ENCODE measurements at regions not wholly inside any gene's neighbourhood (a gene's known extent, or its start where the extent isn't known, plus 50 kb on each side); places are given as distances from the start of the nearest gene placed in this dataset.

DNA sequence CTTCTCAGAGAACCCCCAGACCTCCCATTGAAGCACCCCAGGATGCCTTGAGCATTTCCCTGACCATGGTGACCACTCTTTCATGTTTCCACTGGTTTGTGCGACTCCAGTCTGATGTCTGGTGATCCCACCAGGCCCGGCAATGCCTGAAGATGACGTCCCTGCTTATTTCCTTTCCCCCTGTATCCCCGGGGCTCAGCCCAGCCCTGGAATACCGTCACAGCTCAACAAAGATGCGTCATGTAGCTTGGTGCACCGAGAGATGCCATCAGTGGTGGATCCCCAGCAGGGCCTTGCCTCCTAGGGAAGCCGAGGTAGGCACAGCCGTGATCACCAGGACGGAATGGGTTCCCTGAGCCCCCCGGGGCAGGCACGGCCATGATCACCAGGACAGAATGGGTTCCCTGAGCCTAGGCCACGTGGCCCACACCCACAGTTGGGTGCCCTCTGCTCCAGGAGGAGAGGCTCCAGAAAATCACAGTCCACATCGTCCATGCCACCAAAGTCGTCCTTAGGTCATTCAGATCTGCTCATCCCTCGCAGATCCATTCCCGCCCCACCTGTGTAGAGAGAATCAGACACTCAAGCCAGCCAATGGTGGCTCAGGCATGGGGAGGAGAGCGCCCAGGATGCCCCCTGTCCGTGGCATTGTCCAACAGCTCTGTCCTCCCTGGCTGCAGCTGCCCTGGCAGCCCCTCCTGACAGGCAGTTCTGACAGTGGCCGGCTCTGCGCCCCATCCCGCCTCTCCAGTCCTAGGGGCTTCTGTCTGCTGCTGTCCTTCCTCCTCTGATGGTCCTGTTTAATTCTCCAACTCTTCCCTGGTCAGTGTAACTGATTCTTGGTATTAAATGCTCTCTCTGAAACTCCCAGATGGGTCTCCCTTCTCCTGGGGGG lies 261.1 kb downstream of the RBFOX3 start:
- no peaks in the 10 kb centered on the region for H3K27me3 ChIP-seq (ENCODE audit: control insufficient read depth in 2 of 2, insufficient read depth in 2 of 2, low read length in 2 of 2)
- Mint-ChIP-seq H3K9me3 (peaks cover 0 to 32% (median 7%) of the 10 kb centered on the region in 11 donors), H3K27ac (peak overlapping the region in 1 of 9 donors; percentile 76), H3K4me1 (peaks cover 0 to 1% (median 0%) of the 10 kb centered on the region in 7 donors), H3K4me3 (no peak overlapping the region), H3K36me3 (peaks cover 0 to 9% (median 0%) of the 10 kb centered on the region in 5 donors), H3K27me3 (peaks cover 30 to 58% (median 52%) of the 10 kb centered on the region in 5 donors)
- ATAC-seq: no peak
- H3K27ac ChIP-seq (ENCODE audit: low read depth, low read length): no peak overlapping the region
- H3K36me3 ChIP-seq (ENCODE audit: control insufficient read depth in 2 of 3, insufficient read depth in 3 of 3, low read length in 3 of 3): no peaks in the 10 kb centered on the region
- DNase-seq: no peak
- intact Hi-C loops (cut with micrococcal nuclease): loop anchor here in 1 of 2 donors (10.0 kb wide), 1 partner anchor 65 kb away; no protein-coding TSS in a partner anchor
- ChIA-PET CTCF (no interaction called here), POLR2A (no interaction called here)
- no peak overlapping the region for H3K4me3 ChIP-seq (ENCODE audit: low read length)
- H3K4me1 ChIP-seq (ENCODE audit: control insufficient read depth in 2 of 2, insufficient read depth in 2 of 2, low read length in 2 of 2): no peaks in the 10 kb centered on the region
- no peaks in the 10 kb centered on the region for H3K9me3 ChIP-seq (ENCODE audit: control insufficient read depth in 2 of 3, low read length in 3 of 3)

DNA sequence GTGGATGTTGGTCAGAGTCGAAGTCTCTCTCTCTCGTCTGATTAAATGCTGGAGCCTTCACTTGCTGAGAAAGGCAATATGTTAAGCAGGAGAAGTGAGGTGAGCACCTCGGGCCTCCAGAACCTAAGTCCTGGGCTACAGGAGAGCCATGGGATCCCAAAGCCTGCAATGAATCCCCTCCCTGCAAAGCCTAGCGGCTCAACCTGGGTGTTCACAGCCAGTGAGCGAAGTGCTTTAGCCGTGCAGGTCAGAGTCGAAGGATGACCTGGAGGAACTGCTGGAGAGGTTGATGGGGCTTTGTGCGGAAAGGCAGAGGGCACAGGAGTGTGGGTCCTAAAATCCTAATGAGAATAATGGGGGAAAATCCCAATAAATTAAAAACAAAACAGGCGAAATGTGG lies 267.8 kb downstream of the ENGASE start:
- POLR2A ChIA-PET: no interaction called here
- CTCF ChIA-PET: no interaction called here
- Mint-ChIP-seq H3K27me3 (peaks cover 18 to 42% (median 33%) of the 10 kb centered on the region in 5 donors), H3K4me1 (no peaks in the 10 kb centered on the region), H3K36me3 (peaks cover 0 to 4% (median 0%) of the 10 kb centered on the region in 5 donors), H3K27ac (no peak overlapping the region), H3K9me3 (peaks cover 0 to 14% (median 4%) of the 10 kb centered on the region in 11 donors), H3K4me3 (no peak overlapping the region)
- intact Hi-C loops (cut with micrococcal nuclease): loop anchor here in 1 of 2 donors (10.0 kb wide), 1 partner anchor 58 kb away; no protein-coding TSS in a partner anchor
- Histone ChIP-seq H3K4me1 (ENCODE audit: control insufficient read depth in 2 of 2, insufficient read depth in 2 of 2, low read length in 2 of 2) (no peaks in the 10 kb centered on the region), H3K9me3 (ENCODE audit: control insufficient read depth in 2 of 3, low read length in 3 of 3) (no peaks in the 10 kb centered on the region), H3K27ac (ENCODE audit: low read depth, low read length) (no peak overlapping the region), H3K36me3 (ENCODE audit: control insufficient read depth in 2 of 3, insufficient read depth in 3 of 3, low read length in 3 of 3) (no peaks in the 10 kb centered on the region), H3K4me3 (ENCODE audit: low read length) (no peak overlapping the region), H3K27me3 (ENCODE audit: control insufficient read depth in 2 of 2, insufficient read depth in 2 of 2, low read length in 2 of 2) (no peaks in the 10 kb centered on the region)
- ATAC-seq (no peak), DNase-seq (no peak)

DNA sequence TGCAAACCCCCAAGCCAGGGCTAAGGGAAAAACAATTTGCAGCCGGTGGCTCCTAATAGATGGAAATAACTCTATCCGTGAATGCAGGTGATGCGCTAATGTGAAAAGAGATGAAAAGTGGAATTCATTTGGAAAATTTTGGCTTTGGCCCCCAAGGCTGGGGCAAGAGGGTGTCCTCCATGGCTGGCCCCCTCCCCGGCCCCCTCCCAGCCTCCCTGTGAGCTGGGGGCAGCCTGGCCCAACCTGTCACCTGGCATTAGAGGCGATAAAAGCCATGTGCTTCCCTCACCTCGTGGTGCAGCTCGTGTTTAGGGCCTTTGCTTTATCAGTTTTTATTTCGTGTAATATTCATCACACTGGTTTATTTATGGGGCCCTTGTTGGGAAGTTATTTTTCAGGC lies 267.2 kb downstream of the ENGASE start:
- Histone ChIP-seq H3K36me3 (ENCODE audit: control insufficient read depth in 2 of 3, insufficient read depth in 3 of 3, low read length in 3 of 3) (no peaks in the 10 kb centered on the region), H3K27me3 (ENCODE audit: control insufficient read depth in 2 of 2, insufficient read depth in 2 of 2, low read length in 2 of 2) (no peaks in the 10 kb centered on the region), H3K4me3 (ENCODE audit: low read length) (no peak overlapping the region), H3K27ac (ENCODE audit: low read depth, low read length) (no peak overlapping the region), H3K9me3 (ENCODE audit: control insufficient read depth in 2 of 3, low read length in 3 of 3) (no peaks in the 10 kb centered on the region), H3K4me1 (ENCODE audit: control insufficient read depth in 2 of 2, insufficient read depth in 2 of 2, low read length in 2 of 2) (no peaks in the 10 kb centered on the region)
- Mint-ChIP-seq H3K36me3 (peaks cover 0 to 4% (median 0%) of the 10 kb centered on the region in 5 donors), H3K4me3 (no peak overlapping the region), H3K27ac (no peak overlapping the region), H3K27me3 (peaks cover 12 to 45% (median 28%) of the 10 kb centered on the region in 5 donors), H3K4me1 (no peaks in the 10 kb centered on the region), H3K9me3 (peaks cover 0 to 14% (median 4%) of the 10 kb centered on the region in 11 donors)
- ATAC-seq (no peak), DNase-seq (no peak)
- POLR2A ChIA-PET: no interaction called here
- CTCF ChIA-PET: no interaction called here
- intact Hi-C loops (cut with micrococcal nuclease): loop anchor here in 1 of 2 donors (10.0 kb wide), 1 partner anchor 57 kb away; no protein-coding TSS in a partner anchor

DNA sequence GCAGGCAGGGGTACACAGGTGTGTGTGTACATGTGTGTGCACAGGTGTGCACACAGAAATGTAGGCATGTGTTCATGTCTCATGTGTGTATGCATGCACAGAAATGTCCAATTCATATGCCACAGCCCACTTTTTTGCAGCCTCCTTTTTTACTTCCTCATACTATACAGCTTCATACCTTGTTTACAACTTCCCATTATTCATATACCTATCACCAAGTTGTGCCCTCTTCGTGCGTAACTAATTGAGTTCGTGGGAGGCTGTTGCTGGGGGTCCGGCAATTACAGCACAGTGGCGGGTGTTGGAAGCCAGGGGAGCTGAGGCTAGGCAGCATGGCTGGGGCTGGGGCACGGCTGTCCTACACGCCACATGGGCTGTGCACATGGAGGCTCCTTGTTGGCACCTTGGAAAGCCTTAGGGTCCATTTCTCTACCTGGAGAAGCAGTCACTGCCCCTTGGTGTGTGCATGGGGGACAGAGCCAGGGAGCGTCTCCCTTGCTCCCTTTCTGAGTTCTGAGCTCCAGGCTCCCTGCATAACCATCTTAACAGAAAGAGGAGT lies 266.7 kb downstream of the ENGASE start:
- H3K27ac ChIP-seq (ENCODE audit: low read depth, low read length): no peak overlapping the region
- no peaks in the 10 kb centered on the region for H3K36me3 ChIP-seq (ENCODE audit: control insufficient read depth in 2 of 3, insufficient read depth in 3 of 3, low read length in 3 of 3)
- H3K27me3 Mint-ChIP-seq: peaks cover 9 to 45% (median 25%) of the 10 kb centered on the region in 5 donors
- ATAC-seq (no peak), DNase-seq (no peak)
- H3K9me3 Mint-ChIP-seq: peaks cover 0 to 12% (median 4%) of the 10 kb centered on the region in 11 donors
- H3K4me3 ChIP-seq (ENCODE audit: low read length): no peak overlapping the region
- ChIA-PET CTCF (no interaction called here), POLR2A (no interaction called here)
- H3K4me1 Mint-ChIP-seq: no peaks in the 10 kb centered on the region
- no peaks in the 10 kb centered on the region for H3K27me3 ChIP-seq (ENCODE audit: control insufficient read depth in 2 of 2, insufficient read depth in 2 of 2, low read length in 2 of 2)
- intact Hi-C loops (cut with micrococcal nuclease): loop anchor here in 1 of 2 donors (10.0 kb wide), 1 partner anchor 56 kb away; no protein-coding TSS in a partner anchor
- H3K4me3 Mint-ChIP-seq: no peak overlapping the region
- peaks cover 0 to 4% (median 0%) of the 10 kb centered on the region in 5 donors for H3K36me3 Mint-ChIP-seq
- H3K9me3 ChIP-seq (ENCODE audit: control insufficient read depth in 2 of 3, low read length in 3 of 3): no peaks in the 10 kb centered on the region
- no peaks in the 10 kb centered on the region for H3K4me1 ChIP-seq (ENCODE audit: control insufficient read depth in 2 of 2, insufficient read depth in 2 of 2, low read length in 2 of 2)
- H3K27ac Mint-ChIP-seq: no peak overlapping the region

DNA sequence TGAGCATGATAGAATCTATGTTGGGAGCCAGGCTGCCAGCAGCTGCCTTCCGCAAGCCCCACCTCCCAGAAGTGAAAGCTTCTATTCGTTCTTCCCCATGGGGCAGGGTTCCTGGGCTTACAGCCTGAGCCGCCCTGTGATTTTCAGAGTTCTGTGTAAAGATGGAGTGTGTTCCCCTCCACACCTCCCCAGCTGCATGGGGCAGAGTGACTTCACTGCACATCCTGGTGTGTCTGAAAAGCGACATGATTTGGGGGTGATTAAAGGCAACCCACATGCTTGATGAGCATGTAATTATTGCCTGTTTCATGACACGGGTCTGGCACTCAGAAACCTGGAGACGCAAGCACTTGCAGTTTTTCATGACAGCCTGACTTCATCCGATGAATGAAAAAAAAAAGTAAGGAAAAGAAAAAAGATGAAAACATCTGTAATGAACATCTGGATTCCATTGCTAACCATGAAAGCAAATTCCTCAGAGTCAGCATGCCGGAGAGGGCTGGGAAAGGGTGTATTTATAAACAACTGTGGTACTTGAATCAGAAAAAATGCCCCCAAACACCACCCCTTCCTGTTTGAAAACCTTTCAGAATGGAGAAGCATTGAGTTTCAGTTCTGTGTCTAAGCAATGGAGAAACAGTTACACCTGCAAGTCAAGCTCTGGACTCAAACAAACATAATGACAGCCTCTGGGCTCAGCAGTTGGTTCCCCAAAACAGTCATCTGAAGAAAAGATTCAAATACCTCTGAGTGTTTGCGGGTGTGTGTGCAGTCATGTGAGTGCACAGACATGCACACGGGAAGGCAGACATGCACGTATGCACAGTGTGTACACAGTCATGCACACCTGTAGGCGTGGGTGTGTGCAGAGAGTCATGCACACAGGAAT lies 266.0 kb downstream of the ENGASE start:
- CTCF ChIA-PET: no interaction called here
- no peak overlapping the region for H3K27ac Mint-ChIP-seq
- Histone ChIP-seq H3K4me3 (ENCODE audit: low read length) (no peak overlapping the region), H3K4me1 (ENCODE audit: control insufficient read depth in 2 of 2, insufficient read depth in 2 of 2, low read length in 2 of 2) (no peaks in the 10 kb centered on the region), H3K27me3 (ENCODE audit: control insufficient read depth in 2 of 2, insufficient read depth in 2 of 2, low read length in 2 of 2) (no peaks in the 10 kb centered on the region), H3K9me3 (ENCODE audit: control insufficient read depth in 2 of 3, low read length in 3 of 3) (no peaks in the 10 kb centered on the region), H3K27ac (ENCODE audit: low read depth, low read length) (no peak overlapping the region), H3K36me3 (ENCODE audit: control insufficient read depth in 2 of 3, insufficient read depth in 3 of 3, low read length in 3 of 3) (no peaks in the 10 kb centered on the region)
- H3K4me3 Mint-ChIP-seq: no peak overlapping the region
- peaks cover 0 to 4% (median 0%) of the 10 kb centered on the region in 5 donors for H3K36me3 Mint-ChIP-seq
- POLR2A ChIA-PET: no interaction called here
- ATAC-seq (peak; percentile 55), DNase-seq (no peak)
- H3K4me1 Mint-ChIP-seq: no peaks in the 10 kb centered on the region
- peaks cover 0 to 9% (median 4%) of the 10 kb centered on the region in 11 donors for H3K9me3 Mint-ChIP-seq
- intact Hi-C loops (cut with micrococcal nuclease): loop anchor here in 1 of 2 donors (10.0 kb wide), 1 partner anchor 56 kb away; no protein-coding TSS in a partner anchor
- H3K27me3 Mint-ChIP-seq: peaks cover 7 to 48% (median 27%) of the 10 kb centered on the region in 5 donors

DNA sequence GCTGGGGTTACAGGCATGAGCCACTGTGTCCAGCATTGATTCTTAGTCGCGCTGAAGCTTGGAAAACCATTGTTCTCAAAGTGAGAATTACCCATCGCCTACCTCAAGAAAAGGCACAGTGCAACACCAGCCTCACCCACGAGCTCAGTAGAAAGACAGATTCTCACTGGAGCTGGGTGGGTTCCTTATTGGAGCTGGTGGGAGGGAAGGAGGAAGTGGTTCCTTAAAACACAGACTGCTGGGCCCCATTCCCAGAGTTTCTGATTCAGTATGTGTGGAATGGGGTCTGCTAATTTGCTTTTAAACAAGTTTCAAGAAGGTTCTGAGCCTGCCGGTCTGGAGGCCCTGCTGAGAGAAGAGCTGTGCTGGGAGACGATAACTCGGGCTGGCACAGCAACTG lies 264.7 kb downstream of the ENGASE start:
- H3K27me3 Mint-ChIP-seq: peaks cover 0 to 43% (median 19%) of the 10 kb centered on the region in 5 donors
- intact Hi-C loops (cut with micrococcal nuclease): no loop called here
- no peak overlapping the region for H3K27ac Mint-ChIP-seq
- no peaks in the 10 kb centered on the region for H3K4me1 Mint-ChIP-seq
- DNase-seq: no peak
- Histone ChIP-seq H3K27me3 (ENCODE audit: control insufficient read depth in 2 of 2, insufficient read depth in 2 of 2, low read length in 2 of 2) (no peaks in the 10 kb centered on the region), H3K4me3 (ENCODE audit: low read length) (no peak overlapping the region), H3K4me1 (ENCODE audit: control insufficient read depth in 2 of 2, insufficient read depth in 2 of 2, low read length in 2 of 2) (no peaks in the 10 kb centered on the region), H3K9me3 (ENCODE audit: control insufficient read depth in 2 of 3, low read length in 3 of 3) (no peaks in the 10 kb centered on the region), H3K36me3 (ENCODE audit: control insufficient read depth in 2 of 3, insufficient read depth in 3 of 3, low read length in 3 of 3) (no peaks in the 10 kb centered on the region), H3K27ac (ENCODE audit: low read depth, low read length) (no peak overlapping the region)
- ATAC-seq: no peak
- ChIA-PET CTCF (no interaction called here), POLR2A (no interaction called here)
- H3K9me3 Mint-ChIP-seq: no peaks in the 10 kb centered on the region
- no peaks in the 10 kb centered on the region for H3K36me3 Mint-ChIP-seq
- H3K4me3 Mint-ChIP-seq: no peak overlapping the region

Data from naive thymus-derived CD4-positive, alpha-beta T cell (primary cell).